Activated naive CD4-positive, alpha-beta T cell treated with anti-CD3 and anti-CD28 coated beads, Interleukin-2, amount 50 U/mL, for 72 hours (primary cell): ENCODE measurements at regions not wholly inside any gene's neighbourhood (a gene's known extent, or its start where the extent isn't known, plus 50 kb on each side); places are given as distances from the start of the nearest gene placed in this dataset.

ENCODE experiments used
- ATAC-seq, 2 donors: fragments of 150-1000 bp; cut with Tn5 transposase; 2 replicates each; pipeline ENCODE4 v1.10.0; 2021; ENCODE audit warnings: mild to moderate bottlenecking in 2 of 2, moderate library complexity in 2 of 2
- DNase-seq, 2 donors: peaks; one replicate each; pipeline ENCODE4 v3.0.0; 2021 to 2022; ENCODE audit warnings: low spot score in 2 of 2
- H3K27ac Mint-ChIP-seq, 2 donors: one replicate each; pipeline ENCODE4 v1.8.0; 2022; ENCODE audit warnings: mild to moderate bottlenecking in 2 of 2, mixed read lengths in 2 of 2
- H3K36me3 Mint-ChIP-seq, 2 donors: one replicate each; pipeline ENCODE4 v1.8.0; 2022; ENCODE audit warnings: mixed read lengths in 2 of 2
- H3K9me3 Mint-ChIP-seq, 2 donors: one replicate each; pipeline ENCODE4 v1.8.0; 2022; ENCODE audit warnings: mixed read lengths in 2 of 2

GRCh38 chr13:111844222-111844671, 222.7 kb upstream of the SOX1 start:
- Mint-ChIP-seq H3K27ac (no peak overlapping the region), H3K36me3 (peaks cover 0 to 5% of the 10 kb centered on the region in 2 donors), H3K9me3 (no peaks in the 10 kb centered on the region)
- ATAC-seq (no peak), DNase-seq (no peak)

GRCh38 chr13:111844682-111845081, 222.3 kb upstream of the SOX1 start:
- no peaks in the 10 kb centered on the region for H3K9me3 Mint-ChIP-seq
- H3K27ac Mint-ChIP-seq, result no peak overlapping the region
- H3K36me3 Mint-ChIP-seq, result peaks cover 0 to 5% of the 10 kb centered on the region in 2 donors
- ATAC-seq, result no peak
- no peak for DNase-seq

GRCh38 chr13:111845621-111846351, 221.2 kb upstream of the SOX1 start:
- DNase-seq (no peak), ATAC-seq (no peak)
- Mint-ChIP-seq H3K36me3 (peaks cover 0 to 5% of the 10 kb centered on the region in 2 donors), H3K9me3 (no peaks in the 10 kb centered on the region), H3K27ac (no peak overlapping the region)

GRCh38 chr13:111846391-111847159, 220.4 kb upstream of the SOX1 start:
- no peak overlapping the region for H3K27ac Mint-ChIP-seq
- no peaks in the 10 kb centered on the region for H3K9me3 Mint-ChIP-seq
- ATAC-seq (no peak), DNase-seq (no peak)
- H3K36me3 Mint-ChIP-seq, result peaks cover 0 to 5% of the 10 kb centered on the region in 2 donors

- no peak for ATAC-seq
- no peak for DNase-seq
- peaks cover 0 to 5% of the 10 kb centered on the region in 2 donors for H3K36me3 Mint-ChIP-seq
- H3K9me3 Mint-ChIP-seq, result no peaks in the 10 kb centered on the region
- H3K27ac Mint-ChIP-seq, result no peak overlapping the region
These were observed 219.0 kb upstream of the SOX1 start for GRCh38 chr13:111847964-111848363.

- no peak for ATAC-seq
- H3K36me3 Mint-ChIP-seq, result peaks cover 0 to 5% of the 10 kb centered on the region in 2 donors
- H3K27ac Mint-ChIP-seq, result no peak overlapping the region
- DNase-seq, result no peak
- no peaks in the 10 kb centered on the region for H3K9me3 Mint-ChIP-seq
These were observed 216.5 kb upstream of the SOX1 start for GRCh38 chr13:111850458-111850857.

GRCh38 chr13:111850976-111851375, 216.0 kb upstream of the SOX1 start:
- no peak for DNase-seq
- H3K9me3 Mint-ChIP-seq, result no peaks in the 10 kb centered on the region
- H3K27ac Mint-ChIP-seq, result no peak overlapping the region
- peaks cover 0 to 5% of the 10 kb centered on the region in 2 donors for H3K36me3 Mint-ChIP-seq
- ATAC-seq, result no peak

GRCh38 chr13:111852725-111853518, 214.0 kb upstream of the SOX1 start:
- no peak for ATAC-seq
- Mint-ChIP-seq H3K36me3 (peaks cover 0 to 5% of the 10 kb centered on the region in 2 donors), H3K9me3 (no peaks in the 10 kb centered on the region), H3K27ac (no peak overlapping the region)
- DNase-seq, result no peak

- ATAC-seq (no peak), DNase-seq (no peak)
- H3K27ac Mint-ChIP-seq, result no peak overlapping the region
- H3K36me3 Mint-ChIP-seq, result no peaks in the 10 kb centered on the region
- H3K9me3 Mint-ChIP-seq, result no peaks in the 10 kb centered on the region
These were observed 213.2 kb upstream of the SOX1 start for GRCh38 chr13:111853721-111854120.

- no peak for DNase-seq
- Mint-ChIP-seq H3K36me3 (no peaks in the 10 kb centered on the region), H3K9me3 (no peaks in the 10 kb centered on the region), H3K27ac (no peak overlapping the region)
- ATAC-seq, result no peak
These were observed 212.5 kb upstream of the SOX1 start for GRCh38 chr13:111854403-111854802.

- ATAC-seq (no peak), DNase-seq (no peak)
- Mint-ChIP-seq H3K9me3 (no peaks in the 10 kb centered on the region), H3K36me3 (no peaks in the 10 kb centered on the region), H3K27ac (no peak overlapping the region)
These were observed 211.8 kb upstream of the SOX1 start for GRCh38 chr13:111855191-111855590.

- Mint-ChIP-seq H3K27ac (no peak overlapping the region), H3K9me3 (no peaks in the 10 kb centered on the region), H3K36me3 (no peaks in the 10 kb centered on the region)
- ATAC-seq (no peak), DNase-seq (no peak)
These were observed 211.2 kb upstream of the SOX1 start for GRCh38 chr13:111855786-111856185.

GRCh38 chr13:111856571-111856970, 210.4 kb upstream of the SOX1 start:
- no peak for ATAC-seq
- H3K9me3 Mint-ChIP-seq, result no peaks in the 10 kb centered on the region
- no peak overlapping the region for H3K27ac Mint-ChIP-seq
- no peaks in the 10 kb centered on the region for H3K36me3 Mint-ChIP-seq
- no peak for DNase-seq

GRCh38 chr13:111857336-111857735, 209.6 kb upstream of the SOX1 start:
- DNase-seq (no peak), ATAC-seq (no peak)
- H3K36me3 Mint-ChIP-seq, result no peaks in the 10 kb centered on the region
- no peak overlapping the region for H3K27ac Mint-ChIP-seq
- H3K9me3 Mint-ChIP-seq, result no peaks in the 10 kb centered on the region

GRCh38 chr13:111857846-111858560, 208.9 kb upstream of the SOX1 start:
- no peak for DNase-seq
- Mint-ChIP-seq H3K9me3 (no peaks in the 10 kb centered on the region), H3K27ac (peak overlapping the region in 1 of 2 donors; percentile 65), H3K36me3 (no peaks in the 10 kb centered on the region)
- no peak for ATAC-seq

GRCh38 chr13:111858571-111858970, 208.4 kb upstream of the SOX1 start:
- Mint-ChIP-seq H3K27ac (peak overlapping the region in 1 of 2 donors; percentile 65), H3K36me3 (no peaks in the 10 kb centered on the region), H3K9me3 (no peaks in the 10 kb centered on the region)
- no peak for ATAC-seq
- no peak for DNase-seq
